Neuronal stem cell (in vitro differentiated cells): ENCODE measurements at regions not wholly inside any gene's neighbourhood (a gene's known extent, or its start where the extent isn't known, plus 50 kb on each side); places are given as distances from the start of the nearest gene placed in this dataset.
"Not testable (repeated sequence)": the region's sequence is repeated elsewhere in the genome, so short reads cannot be mapped to it uniquely, and the experiment has no call there.

Experiments
- DNase-seq: peaks from one replicate; pipeline ENCODE4 v3.0.0-alpha.2; 2013; ENCODE audit warnings: low spot score
- H2AFZ ChIP-seq: one replicate; pipeline ENCODE4 v1.6.1; 2013; ENCODE audit warnings: mild to moderate bottlenecking, low read length, inconsistent platforms
- H2AK5ac ChIP-seq: 2 replicates; pipeline ENCODE4 v1.6.1; 2013; ENCODE audit warnings: low read depth, mild to moderate bottlenecking, inconsistent platforms, low read length, moderate library complexity, mixed read lengths
- H2BK120ac ChIP-seq: 2 replicates; pipeline ENCODE4 v1.6.1; 2013; ENCODE audit warnings: low read depth, mild to moderate bottlenecking, inconsistent platforms, low read length, moderate library complexity, mixed read lengths
- H2BK12ac ChIP-seq: one replicate; pipeline ENCODE4 v1.6.1; 2013; ENCODE audit warnings: low read length, inconsistent platforms
- H2BK15ac ChIP-seq: 2 replicates; pipeline ENCODE4 v1.6.1; 2013; ENCODE audit warnings: mild to moderate bottlenecking, low read length, inconsistent platforms, mixed read lengths
- H2BK5ac ChIP-seq: one replicate; pipeline ENCODE4 v1.6.1; 2013; ENCODE audit warnings: inconsistent platforms, mild to moderate bottlenecking, low read length, moderate library complexity
- H3K14ac ChIP-seq: one replicate; pipeline ENCODE4 v1.6.1; 2013; ENCODE audit warnings: low read length, inconsistent platforms
- H3K18ac ChIP-seq: 2 replicates; pipeline ENCODE4 v1.6.1; 2013; ENCODE audit warnings: low read length, inconsistent platforms
- H3K23ac ChIP-seq: 2 replicates; pipeline ENCODE4 v1.6.1; 2013; ENCODE audit warnings: low read depth, mild to moderate bottlenecking, mixed read lengths, low read length, inconsistent platforms; ENCODE audit not compliant: poor library complexity
- H3K27ac ChIP-seq: replicated peaks from 3 replicates; pipeline ENCODE4 v1.5.1; 2013; ENCODE audit warnings: low read length, inconsistent platforms
- H3K27me3 ChIP-seq, 3 experiments: 2 replicates each; pipeline ENCODE4 v1.6.1; 2013; ENCODE audit warnings: low read length in 3 of 3, mild to moderate bottlenecking in 2 of 3, inconsistent platforms in 1 of 3, low read depth in 1 of 3, mixed read lengths in 1 of 3, moderate library complexity in 1 of 3; ENCODE audit not compliant: control insufficient read depth in 3 of 3, insufficient read depth in 3 of 3
- H3K36me3 ChIP-seq, 2 donors: replicated peaks in 1 of 2; 2 replicates each; pipeline ENCODE4 v1.6.1; 2013; ENCODE audit warnings: low read length in 2 of 2; ENCODE audit not compliant: control insufficient read depth in 2 of 2, insufficient read depth in 2 of 2
- H3K4ac ChIP-seq: 2 replicates; pipeline ENCODE4 v1.6.1; 2013; ENCODE audit warnings: inconsistent platforms, mild to moderate bottlenecking, low read length, moderate library complexity
- H3K4me1 ChIP-seq, 2 donors: 1 replicate in 1 of 2; 2 replicates in 1 of 2; pipeline ENCODE4 v1.6.1; 2013; ENCODE audit warnings: low read length in 2 of 2, low read depth in 1 of 2; ENCODE audit not compliant: control insufficient read depth in 2 of 2, insufficient read depth in 1 of 2
- H3K4me2 ChIP-seq: one replicate; pipeline ENCODE4 v1.6.1; 2013; ENCODE audit warnings: mild to moderate bottlenecking, low read length, inconsistent platforms; ENCODE audit not compliant: insufficient read depth, poor library complexity, severe bottlenecking
- H3K4me3 ChIP-seq, 2 donors: 2 replicates each; pipeline ENCODE4 v1.5.1; 2013; ENCODE audit warnings: low read length in 2 of 2, mild to moderate bottlenecking in 2 of 2, inconsistent platforms in 1 of 2, moderate library complexity in 1 of 2
- H3K79me1 ChIP-seq: one replicate; pipeline ENCODE4 v1.6.1; 2013; ENCODE audit warnings: low read depth, mild to moderate bottlenecking, inconsistent platforms, low read length, moderate library complexity
- H3K9ac ChIP-seq: one replicate; pipeline ENCODE4 v1.6.1; 2013; ENCODE audit warnings: mild to moderate bottlenecking, low read depth, low read length, inconsistent platforms; ENCODE audit not compliant: poor library complexity
- H3K9me3 ChIP-seq, 2 donors: replicated peaks in 1 of 2; 2 replicates each; pipeline versions ENCODE3 to v1.6.1; 2013; ENCODE audit warnings: low read length in 2 of 2, mild to moderate bottlenecking in 2 of 2, inconsistent platforms in 1 of 2, low read depth in 1 of 2, mixed read lengths in 1 of 2, moderate library complexity in 1 of 2; ENCODE audit not compliant: control insufficient read depth in 2 of 2, insufficient read depth in 1 of 2
- H4K8ac ChIP-seq: one replicate; pipeline ENCODE4 v1.6.1; 2013; ENCODE audit warnings: low read depth, mild to moderate bottlenecking, inconsistent platforms, low read length, moderate library complexity
- H4K91ac ChIP-seq: one replicate; pipeline ENCODE4 v1.6.1; 2013; ENCODE audit warnings: low read length, low read depth, mild to moderate bottlenecking, inconsistent platforms; ENCODE audit not compliant: poor library complexity
- WGBS, 2 donors: extraction: QIAGEN DNeasy Blood & Tissue Kit; methylation state at CpG; one replicate each; pipeline ENCODE4 v1.1.7; 2013; ENCODE audit warnings: missing lambda C conversion rate in 2 of 2, mixed read lengths in 1 of 2; ENCODE audit not compliant: insufficient read length in 2 of 2, insufficient replicate concordance in 1 of 2; ENCODE audit errors: extremely low coverage in 2 of 2; 5-methylcytosine and 5-hydroxymethylcytosine counted together

DNA sequence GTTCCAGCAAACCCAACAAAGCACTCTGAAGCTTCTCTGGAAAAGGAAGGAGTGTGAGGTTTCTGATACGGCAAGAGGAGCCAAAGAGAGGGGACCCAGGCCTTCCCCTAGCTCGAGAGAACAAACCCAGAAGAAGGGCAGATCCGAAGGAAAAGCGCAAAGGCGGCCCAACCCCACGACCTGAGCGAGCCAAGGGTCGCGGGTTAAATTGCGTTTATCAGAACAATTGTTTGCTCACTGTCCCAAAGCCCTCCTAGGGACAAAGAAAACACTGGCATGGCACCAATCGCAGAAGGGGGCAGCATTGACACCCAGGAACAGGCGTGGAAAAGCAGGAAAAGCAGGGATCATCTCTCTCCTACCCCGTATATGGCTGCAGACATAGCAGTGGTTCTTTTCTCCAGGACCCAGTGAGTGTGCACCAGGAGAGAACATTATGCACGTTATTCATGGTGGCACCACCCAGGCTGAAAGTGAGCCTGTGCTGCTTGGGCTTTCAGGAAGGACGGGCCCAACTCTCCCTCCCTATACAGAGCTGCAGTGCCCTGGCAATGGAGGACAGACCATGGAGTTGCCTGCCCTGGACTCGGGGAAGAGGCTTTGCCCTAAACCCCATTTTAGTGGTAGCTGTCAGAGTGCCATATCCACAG is 167.0 kb downstream of the FAM72C start:
- peak overlapping the region; percentile 18 for H3K4me2 ChIP-seq
- H3K36me3 ChIP-seq, H2BK120ac ChIP-seq, H3K9ac ChIP-seq, H3K9me3 ChIP-seq, H3K18ac ChIP-seq, H3K14ac ChIP-seq, H4K91ac ChIP-seq, H2AK5ac ChIP-seq, H3K4me1 ChIP-seq, H3K27me3 ChIP-seq, H3K23ac ChIP-seq, H4K8ac ChIP-seq, H3K4ac ChIP-seq, DNase-seq, H2BK5ac ChIP-seq, H2BK12ac ChIP-seq, H3K79me1 ChIP-seq, H2BK15ac ChIP-seq, H3K27ac ChIP-seq: not testable (repeated sequence)
- WGBS, 2 donors = no CpG with 5 or more reads among the region's 16 CpGs
- peak overlapping the region in 1 of 2 donors; percentile 30 for H3K4me3 ChIP-seq
- peak overlapping the region; percentile 40 for H2AFZ ChIP-seq

- H2BK5ac ChIP-seq, H3K27ac ChIP-seq, H3K9me3 ChIP-seq, H3K18ac ChIP-seq, H2BK120ac ChIP-seq, H3K27me3 ChIP-seq, H3K14ac ChIP-seq, H3K4me2 ChIP-seq, H3K36me3 ChIP-seq, H3K4ac ChIP-seq, H2BK15ac ChIP-seq, H2AK5ac ChIP-seq, H2BK12ac ChIP-seq, H3K23ac ChIP-seq, H4K91ac ChIP-seq, H3K79me1 ChIP-seq, H4K8ac ChIP-seq, H3K9ac ChIP-seq, H3K4me1 ChIP-seq: not testable (repeated sequence)
- DNase-seq = peak; percentile 5
- WGBS, 2 donors = no CpG with 5 or more reads among the region's 26 CpGs
- peak overlapping the region; percentile 79 for H2AFZ ChIP-seq
- peak overlapping the region; percentile 44 to 74 for H3K4me3 ChIP-seq
Observed at GRCh38 chr1:143803927-143804411, 167.8 kb downstream of the FAM72C start.

DNA sequence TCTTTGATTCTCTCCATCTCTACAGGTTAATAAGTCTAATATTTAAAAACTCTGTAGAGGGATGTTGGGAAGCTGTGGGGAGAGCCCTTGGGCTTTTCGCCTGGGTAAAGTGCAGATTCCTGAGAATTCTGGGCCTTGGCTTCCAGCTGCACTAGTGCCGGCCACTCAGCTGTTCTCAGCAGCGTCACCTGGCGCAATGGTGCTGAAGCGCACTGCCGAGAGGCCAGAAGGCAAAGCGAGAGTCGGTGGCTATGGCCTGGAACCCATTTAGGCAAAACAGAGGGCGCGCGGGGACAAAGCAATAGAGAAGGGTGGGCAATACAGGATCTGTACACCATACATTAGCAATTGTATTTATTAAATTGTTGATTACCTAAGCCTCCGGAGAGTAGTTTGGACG is 168.7 kb downstream of the FAM72C start:
- H2BK15ac ChIP-seq, H2AFZ ChIP-seq, H4K8ac ChIP-seq, H3K4ac ChIP-seq, H3K14ac ChIP-seq, H3K9me3 ChIP-seq, H4K91ac ChIP-seq, H3K4me1 ChIP-seq, DNase-seq, H3K27ac ChIP-seq, H2BK12ac ChIP-seq, H3K4me2 ChIP-seq, H3K79me1 ChIP-seq, H2AK5ac ChIP-seq, H3K18ac ChIP-seq, H3K27me3 ChIP-seq, H2BK120ac ChIP-seq, H3K4me3 ChIP-seq, H2BK5ac ChIP-seq, H3K36me3 ChIP-seq, H3K23ac ChIP-seq, H3K9ac ChIP-seq: not testable (repeated sequence)
- WGBS, 2 donors = no CpG with 5 or more reads among the region's 13 CpGs

DNA sequence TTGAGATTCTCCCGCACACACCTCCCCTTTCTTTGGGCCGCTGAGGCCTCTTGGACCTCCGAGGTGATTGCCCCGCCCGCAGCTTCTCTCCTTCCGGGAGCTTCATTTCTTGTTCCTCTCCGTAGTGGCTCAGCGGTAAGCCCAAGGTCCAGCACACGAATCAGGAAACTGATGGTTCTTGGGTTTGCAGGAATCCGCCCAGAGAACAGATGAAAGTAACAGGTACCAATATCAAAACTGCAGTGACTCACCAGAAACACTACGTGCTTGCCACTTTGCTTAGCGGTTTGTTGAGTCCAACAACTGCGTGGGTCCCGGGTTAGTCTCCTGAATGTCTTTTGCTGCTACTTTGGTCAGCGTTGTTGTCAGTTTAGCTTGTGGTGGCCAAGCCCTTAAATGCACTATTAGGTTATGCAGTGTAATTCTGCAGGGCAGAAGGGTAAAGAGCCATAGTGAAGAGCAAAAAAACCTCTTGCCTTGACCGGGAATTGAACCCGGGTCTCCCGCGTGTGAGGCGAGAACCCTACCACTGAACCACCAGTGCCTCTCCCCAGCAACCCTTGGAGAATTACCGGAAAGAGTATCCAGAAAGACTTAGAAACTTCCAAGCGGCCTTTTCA is 172.1 kb downstream of the FAM72C start:
- not testable (repeated sequence) for H3K14ac ChIP-seq, H3K79me1 ChIP-seq, H3K23ac ChIP-seq, H4K8ac ChIP-seq, H3K27ac ChIP-seq, H3K9me3 ChIP-seq, H3K4me2 ChIP-seq, H3K4me1 ChIP-seq, H2BK120ac ChIP-seq, H2AFZ ChIP-seq, H3K9ac ChIP-seq, H3K18ac ChIP-seq, H2AK5ac ChIP-seq, H4K91ac ChIP-seq, H2BK5ac ChIP-seq, H3K27me3 ChIP-seq, H2BK15ac ChIP-seq, DNase-seq, H3K36me3 ChIP-seq, H2BK12ac ChIP-seq, H3K4me3 ChIP-seq, H3K4ac ChIP-seq
- WGBS, 2 donors = no CpG with 5 or more reads among the region's 22 CpGs
